ENCODE measurements at regions not wholly inside any gene's neighbourhood (a gene's known extent, or its start where the extent isn't known, plus 50 kb on each side); places are given as distances from the start of the nearest gene placed in this dataset.

GRCh38 chr18:11391661-11392060 lies 217.7 kb upstream of the SLC35G4 start (continued):
- TF ChIP-seq ATF6 (CRISPR knock-in tag; conservative IDR thresholded peaks at IDR 0.05) = no peak
- no peak for TF ChIP-seq ZNF780A (CRISPR knock-in tag; IDR thresholded peaks at IDR 0.05)
- TF ChIP-seq ZNF292 (CRISPR knock-in tag; IDR thresholded peaks at IDR 0.05; ENCODE audit: borderline replicate concordance, low read depth) = no peak
- TF ChIP-seq MTF2 (CRISPR knock-in tag; IDR thresholded peaks at IDR 0.05; ENCODE audit: borderline replicate concordance) = no peak
- no peak for TF ChIP-seq KDM3A (CRISPR knock-in tag; IDR thresholded peaks at IDR 0.05; ENCODE audit: low read depth)
- no peak for TF ChIP-seq NFKBIZ (CRISPR knock-in tag; IDR thresholded peaks at IDR 0.05)

DNA sequence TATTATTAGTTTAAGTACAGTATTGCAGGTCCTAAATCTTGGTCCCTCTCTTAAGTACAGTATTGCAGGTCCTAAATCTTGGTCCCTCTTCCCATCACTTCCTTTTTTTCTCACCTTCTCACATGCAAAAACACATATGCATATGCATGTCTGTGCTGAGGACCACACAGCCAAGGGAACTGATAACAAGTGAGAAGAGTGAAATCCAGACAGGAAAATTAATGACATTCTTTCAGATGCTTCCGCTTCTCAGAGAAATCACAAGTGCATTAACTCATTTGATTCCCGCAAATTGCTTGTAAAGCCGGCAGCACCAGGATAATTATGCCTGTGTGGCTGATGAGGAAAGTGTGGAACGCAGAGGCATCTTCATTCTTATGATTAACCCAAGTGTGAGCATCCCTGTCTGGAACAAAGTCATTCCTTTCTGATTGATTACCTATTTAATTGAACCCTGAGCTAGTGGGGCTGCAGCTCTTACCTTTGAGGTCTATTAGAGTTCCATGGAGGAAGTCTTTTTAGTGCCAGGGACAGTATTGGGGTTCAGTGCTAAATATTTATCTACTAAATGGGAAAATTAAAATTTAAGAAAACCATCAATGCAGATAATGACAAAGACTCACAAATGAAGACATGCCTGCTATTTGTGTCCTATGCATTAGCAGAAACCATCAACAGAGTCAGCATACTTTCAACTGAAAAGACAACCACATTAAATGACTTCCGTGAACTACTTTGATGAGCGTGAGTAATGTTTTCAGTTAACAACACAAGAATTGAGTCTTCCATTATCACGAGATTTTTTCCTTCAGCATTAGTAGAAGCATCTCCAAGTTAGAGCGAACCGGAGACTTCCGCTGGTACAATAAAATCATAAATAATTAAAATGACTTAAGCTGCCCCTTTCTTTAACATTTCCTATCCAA lies 220.4 kb upstream of the SLC35G4 start:
- H3K27me3 ChIP-seq (ENCODE audit: control insufficient read depth in 1 of 2, insufficient read depth in 2 of 2, low read length in 2 of 2) = no peaks in the 10 kb centered on the region
- H3K4me2 ChIP-seq (ENCODE audit: low read depth, low read length) = no peak overlapping the region
- no TSS peak for BruUV-seq (replicated peaks)
- H4K20me1 ChIP-seq (ENCODE audit: insufficient read depth, low read length) = no peaks in the 10 kb centered on the region
- DNase-seq (ENCODE audit: low spot score) (no peak), FAIRE-seq (no peak), ATAC-seq (no peak)
- H3K36me3 ChIP-seq (replicated peaks in 1 of 2; ENCODE audit: control insufficient read depth in 1 of 2, insufficient read depth in 2 of 2, low read length in 2 of 2) = no peaks in the 10 kb centered on the region
- H3K9ac ChIP-seq (ENCODE audit: insufficient read depth, low read depth, low read length) = no peak overlapping the region
- no peak overlapping the region for H2AFZ ChIP-seq (ENCODE audit: low read length)
- in situ Hi-C loops (cut with HindIII; ENCODE audit: extremely low pct_ligation_motif_present, low pct_unique_long_range_greater_than_20kb) (loop anchor here (10.0 kb wide), 1 partner anchor 64 kb away; no protein-coding TSS in a partner anchor), intact Hi-C loops (cut with micrococcal nuclease; ENCODE audit: unreplicated experiment) (loop anchor here (5.0 kb wide), 1 partner anchor 128 kb away; no protein-coding TSS in a partner anchor)
- no peaks in the 10 kb centered on the region for H3K79me2 ChIP-seq (ENCODE audit: insufficient read depth, low read length)
- no peaks in the 10 kb centered on the region for H3K4me1 ChIP-seq (ENCODE audit: insufficient read depth, low read length)
- no peak overlapping the region for H3K27ac ChIP-seq (ENCODE audit: extremely low read length, insufficient read depth, low read length)
- CTCF ChIA-PET (ENCODE audit: low intra/inter-chr PET ratio, low total read pairs) = no interaction called here
- 67% methylated on average over 10 of the region's 10 CpGs for WGBS (ENCODE audit: low lambda C conversion rate)
- H3K9me3 ChIP-seq (ENCODE audit: low read length) = no peaks in the 10 kb centered on the region
- POLR2A ChIA-PET = no interaction called here
- no peak overlapping the region for H3K4me3 ChIP-seq (replicated peaks in 1 of 3; ENCODE audit: insufficient read depth in 1 of 3, low read depth in 2 of 3, low read length in 3 of 3)
- TF ChIP-seq GFI1 (CRISPR knock-in tag; IDR thresholded peaks at IDR 0.05; ENCODE audit: borderline replicate concordance) = no peak
- TF ChIP-seq SAP130 (CRISPR knock-in tag; IDR thresholded peaks at IDR 0.05; ENCODE audit: low read depth) = no peak
- TF ChIP-seq, protein P1, sequence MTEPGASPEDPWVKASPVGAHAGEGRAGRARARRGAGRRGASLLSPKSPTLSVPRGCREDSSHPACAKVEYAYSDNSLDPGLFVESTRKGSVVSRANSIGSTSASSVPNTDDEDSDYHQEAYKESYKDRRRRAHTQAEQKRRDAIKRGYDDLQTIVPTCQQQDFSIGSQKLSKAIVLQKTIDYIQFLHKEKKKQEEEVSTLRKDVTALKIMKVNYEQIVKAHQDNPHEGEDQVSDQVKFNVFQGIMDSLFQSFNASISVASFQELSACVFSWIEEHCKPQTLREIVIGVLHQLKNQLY (CRISPR knock-in tag; IDR thresholded peaks at IDR 0.05) = no peak
- TF ChIP-seq NR2F6 (IDR thresholded peaks at IDR 0.05) = no peak
- no peak for TF ChIP-seq NR2F6 (CRISPR knock-in tag; IDR thresholded peaks at IDR 0.05)
- TF ChIP-seq DNMT3B (CRISPR knock-in tag; conservative IDR thresholded peaks at IDR 0.05) = no peak
- TF ChIP-seq, protein P2, sequence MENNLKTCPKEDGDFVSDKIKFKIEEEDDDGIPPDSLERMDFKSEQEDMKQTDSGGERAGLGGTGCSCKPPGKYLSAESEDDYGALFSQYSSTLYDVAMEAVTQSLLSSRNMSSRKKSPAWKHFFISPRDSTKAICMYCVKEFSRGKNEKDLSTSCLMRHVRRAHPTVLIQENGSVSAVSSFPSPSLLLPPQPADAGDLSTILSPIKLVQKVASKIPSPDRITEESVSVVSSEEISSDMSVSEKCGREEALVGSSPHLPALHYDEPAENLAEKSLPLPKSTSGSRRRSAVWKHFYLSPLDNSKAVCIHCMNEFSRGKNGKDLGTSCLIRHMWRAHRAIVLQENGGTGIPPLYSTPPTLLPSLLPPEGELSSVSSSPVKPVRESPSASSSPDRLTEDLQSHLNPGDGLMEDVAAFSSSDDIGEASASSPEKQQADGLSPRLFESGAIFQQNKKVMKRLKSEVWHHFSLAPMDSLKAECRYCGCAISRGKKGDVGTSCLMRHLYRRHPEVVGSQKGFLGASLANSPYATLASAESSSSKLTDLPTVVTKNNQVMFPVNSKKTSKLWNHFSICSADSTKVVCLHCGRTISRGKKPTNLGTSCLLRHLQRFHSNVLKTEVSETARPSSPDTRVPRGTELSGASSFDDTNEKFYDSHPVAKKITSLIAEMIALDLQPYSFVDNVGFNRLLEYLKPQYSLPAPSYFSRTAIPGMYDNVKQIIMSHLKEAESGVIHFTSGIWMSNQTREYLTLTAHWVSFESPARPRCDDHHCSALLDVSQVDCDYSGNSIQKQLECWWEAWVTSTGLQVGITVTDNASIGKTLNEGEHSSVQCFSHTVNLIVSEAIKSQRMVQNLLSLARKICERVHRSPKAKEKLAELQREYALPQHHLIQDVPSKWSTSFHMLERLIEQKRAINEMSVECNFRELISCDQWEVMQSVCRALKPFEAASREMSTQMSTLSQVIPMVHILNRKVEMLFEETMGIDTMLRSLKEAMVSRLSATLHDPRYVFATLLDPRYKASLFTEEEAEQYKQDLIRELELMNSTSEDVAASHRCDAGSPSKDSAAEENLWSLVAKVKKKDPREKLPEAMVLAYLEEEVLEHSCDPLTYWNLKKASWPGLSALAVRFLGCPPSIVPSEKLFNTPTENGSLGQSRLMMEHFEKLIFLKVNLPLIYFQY (CRISPR knock-in tag; IDR thresholded peaks at IDR 0.05; ENCODE audit: borderline replicate concordance) = no peak
- TF ChIP-seq CBFB (CRISPR knock-in tag; IDR thresholded peaks at IDR 0.05) = no peak
- no peak for TF ChIP-seq NCOA1 (CRISPR knock-in tag; IDR thresholded peaks at IDR 0.05)
- no peak for TF ChIP-seq ZSCAN29 (CRISPR knock-in tag; conservative IDR thresholded peaks at IDR 0.05)
- TF ChIP-seq NFYB (CRISPR knock-in tag; IDR thresholded peaks at IDR 0.05) = no peak
- no peak for TF ChIP-seq RXRA (CRISPR knock-in tag; IDR thresholded peaks at IDR 0.05)
- TF ChIP-seq KMT2A (CRISPR knock-in tag; IDR thresholded peaks at IDR 0.05) = no peak
